ENCODE measurements at regions not wholly inside any gene's neighbourhood (a gene's known extent, or its start where the extent isn't known, plus 50 kb on each side); places are given as distances from the start of the nearest gene placed in this dataset.

- TF ChIP-seq POLR2A (IDR thresholded peaks at IDR 0.05; ENCODE audit: low read length) (no peak), MAFK (IDR thresholded peaks at IDR 0.05; ENCODE audit: partially characterized antibody) (no peak), CTCF (IDR thresholded peaks at IDR 0.05) (no peak), EHMT2 (IDR thresholded peaks at IDR 0.05; ENCODE audit: low read depth) (no peak), CEBPB (IDR thresholded peaks at IDR 0.05) (no peak), EP300 (IDR thresholded peaks at IDR 0.05) (no peak), USF2 (IDR thresholded peaks at IDR 0.05) (no peak)
- TF ChIP-seq, protein P1, sequence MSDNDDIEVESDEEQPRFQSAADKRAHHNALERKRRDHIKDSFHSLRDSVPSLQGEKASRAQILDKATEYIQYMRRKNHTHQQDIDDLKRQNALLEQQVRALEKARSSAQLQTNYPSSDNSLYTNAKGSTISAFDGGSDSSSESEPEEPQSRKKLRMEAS (IDR thresholded peaks at IDR 0.05) = no peak
- TF ChIP-seq, protein P2, sequence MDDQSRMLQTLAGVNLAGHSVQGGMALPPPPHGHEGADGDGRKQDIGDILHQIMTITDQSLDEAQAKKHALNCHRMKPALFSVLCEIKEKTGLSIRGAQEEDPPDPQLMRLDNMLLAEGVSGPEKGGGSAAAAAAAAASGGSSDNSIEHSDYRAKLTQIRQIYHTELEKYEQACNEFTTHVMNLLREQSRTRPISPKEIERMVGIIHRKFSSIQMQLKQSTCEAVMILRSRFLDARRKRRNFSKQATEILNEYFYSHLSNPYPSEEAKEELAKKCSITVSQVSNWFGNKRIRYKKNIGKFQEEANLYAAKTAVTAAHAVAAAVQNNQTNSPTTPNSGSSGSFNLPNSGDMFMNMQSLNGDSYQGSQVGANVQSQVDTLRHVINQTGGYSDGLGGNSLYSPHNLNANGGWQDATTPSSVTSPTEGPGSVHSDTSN (IDR thresholded peaks at IDR 0.05) = no peak
These were observed 53.8 kb upstream of the EDIL3 start for GRCh38 chr5:84438456-84438855.
